Keratinocyte (primary cell): ENCODE measurements at regions not wholly inside any gene's neighbourhood (a gene's known extent, or its start where the extent isn't known, plus 50 kb on each side); places are given as distances from the start of the nearest gene placed in this dataset.

Experiments
- EZH2 ChIP-seq: IDR thresholded peaks from one replicate; pipeline ENCODE4 v1.6.1; 2012; ENCODE audit warnings: inconsistent platforms, mild to moderate bottlenecking, low read length, moderate library complexity
- TF ChIP-seq, protein P1 (sequence below), 3 experiments: IDR thresholded peaks in 1 of 3; conservative IDR thresholded peaks in 1 of 3; optimal IDR thresholded peaks in 1 of 3; 2 replicates in 2 of 3; 3 replicates in 1 of 3; pipeline versions ENCODE3 to v1.5.1; 2011; ENCODE audit warnings: low read length in 3 of 3, mild to moderate bottlenecking in 3 of 3, moderate library complexity in 2 of 3, control low read depth in 1 of 3, inconsistent platforms in 1 of 3; ENCODE audit not compliant: insufficient read depth in 2 of 3; ENCODE audit errors: extremely low read depth in 1 of 3

DNA sequence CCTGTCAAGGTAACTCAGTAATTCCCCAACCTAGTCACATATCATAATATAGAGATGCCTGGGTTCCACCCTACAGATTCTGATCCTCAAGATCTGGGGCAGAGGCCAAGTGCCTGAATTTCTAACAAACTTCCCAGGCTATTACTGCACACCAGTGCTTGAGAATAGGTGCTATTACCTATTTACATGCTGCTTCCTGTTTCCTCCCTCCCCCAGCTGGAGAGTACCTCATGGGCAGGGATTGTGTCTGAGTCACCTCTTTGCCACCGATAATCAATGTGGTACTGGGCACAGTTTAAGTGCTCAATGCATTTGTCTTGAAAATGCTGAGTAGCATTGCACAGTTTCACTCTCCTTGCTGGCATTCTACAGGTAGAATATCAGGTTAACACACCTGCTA lies 582.2 kb upstream of the CADM1 start:
- TF ChIP-seq, protein P1, sequence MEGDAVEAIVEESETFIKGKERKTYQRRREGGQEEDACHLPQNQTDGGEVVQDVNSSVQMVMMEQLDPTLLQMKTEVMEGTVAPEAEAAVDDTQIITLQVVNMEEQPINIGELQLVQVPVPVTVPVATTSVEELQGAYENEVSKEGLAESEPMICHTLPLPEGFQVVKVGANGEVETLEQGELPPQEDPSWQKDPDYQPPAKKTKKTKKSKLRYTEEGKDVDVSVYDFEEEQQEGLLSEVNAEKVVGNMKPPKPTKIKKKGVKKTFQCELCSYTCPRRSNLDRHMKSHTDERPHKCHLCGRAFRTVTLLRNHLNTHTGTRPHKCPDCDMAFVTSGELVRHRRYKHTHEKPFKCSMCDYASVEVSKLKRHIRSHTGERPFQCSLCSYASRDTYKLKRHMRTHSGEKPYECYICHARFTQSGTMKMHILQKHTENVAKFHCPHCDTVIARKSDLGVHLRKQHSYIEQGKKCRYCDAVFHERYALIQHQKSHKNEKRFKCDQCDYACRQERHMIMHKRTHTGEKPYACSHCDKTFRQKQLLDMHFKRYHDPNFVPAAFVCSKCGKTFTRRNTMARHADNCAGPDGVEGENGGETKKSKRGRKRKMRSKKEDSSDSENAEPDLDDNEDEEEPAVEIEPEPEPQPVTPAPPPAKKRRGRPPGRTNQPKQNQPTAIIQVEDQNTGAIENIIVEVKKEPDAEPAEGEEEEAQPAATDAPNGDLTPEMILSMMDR (optimal IDR thresholded peaks at IDR 0.05 in 1 of 3, IDR thresholded peaks at IDR 0.05 in 1 of 3, conservative IDR thresholded peaks at IDR 0.05 in 1 of 3; ENCODE audit: extremely low read depth in 1 of 3, insufficient read depth in 2 of 3, low read length in 3 of 3), result no peak
- TF ChIP-seq EZH2, result no peak
